Activated CD8-positive, alpha-beta memory T cell treated with anti-CD3 and anti-CD28 coated beads, Interleukin-2, amount 10 ng/mL, durations not matched to agents 7 days and 5 days (primary cell): ENCODE measurements at regions not wholly inside any gene's neighbourhood (a gene's known extent, or its start where the extent isn't known, plus 50 kb on each side); places are given as distances from the start of the nearest gene placed in this dataset.
"Not testable (repeated sequence)": the region's sequence is repeated elsewhere in the genome, so short reads cannot be mapped to it uniquely, and the experiment has no call there.

Source experiments
- ATAC-seq: fragments of 150-1000 bp; cut with Tn5 transposase; one replicate; pipeline ENCODE4 v1.10.0; 2021; ENCODE audit warnings: moderate library complexity
- CTCF ChIA-PET: fragments of 350-600 bp; sonication (Branson Sonifier 250); formaldehyde crosslinking; loops from one replicate; lab custom pipeline; 2021; ENCODE audit warnings: antibody characterized with exemption; lab: Charles Lee
- DNase-seq: peaks from one replicate; pipeline ENCODE4 v3.0.0-alpha.2; 2020
- H3K27ac Mint-ChIP-seq: one replicate; pipeline ENCODE4 v1.8.0; 2021; ENCODE audit warnings: mild to moderate bottlenecking, mixed read lengths
- H3K27me3 Mint-ChIP-seq: one replicate; pipeline ENCODE4 v1.8.0; 2021; ENCODE audit warnings: mixed read lengths
- H3K36me3 Mint-ChIP-seq: one replicate; pipeline ENCODE4 v1.8.0; 2021; ENCODE audit warnings: mild to moderate bottlenecking, mixed read lengths
- H3K4me1 Mint-ChIP-seq: one replicate; pipeline ENCODE4 v1.8.0; 2021; ENCODE audit warnings: mixed read lengths
- H3K4me3 Mint-ChIP-seq: one replicate; pipeline ENCODE4 v1.8.0; 2021; ENCODE audit warnings: mild to moderate bottlenecking, moderate library complexity, mixed read lengths
- H3K9me3 Mint-ChIP-seq: one replicate; pipeline ENCODE4 v1.8.0; 2022; ENCODE audit warnings: low read depth, mixed read lengths

GRCh38 chr10:2501366-2501940, 565.9 kb upstream of the PFKP start:
- H3K36me3 Mint-ChIP-seq, ATAC-seq, DNase-seq, H3K27me3 Mint-ChIP-seq, CTCF ChIA-PET, H3K4me1 Mint-ChIP-seq, H3K4me3 Mint-ChIP-seq: not testable (repeated sequence)
- H3K9me3 Mint-ChIP-seq: peaks cover 15% of the 10 kb centered on the region
- peak overlapping the region; percentile 21 for H3K27ac Mint-ChIP-seq

GRCh38 chr10:2494399-2494798, 572.9 kb upstream of the PFKP start:
- Mint-ChIP-seq H3K4me3 (no peak overlapping the region), H3K4me1 (no peaks in the 10 kb centered on the region), H3K9me3 (peaks cover 7% of the 10 kb centered on the region), H3K36me3 (no peaks in the 10 kb centered on the region), H3K27me3 (no peaks in the 10 kb centered on the region), H3K27ac (no peak overlapping the region)
- CTCF ChIA-PET: no interaction called here
- DNase-seq (no peak), ATAC-seq (no peak)

DNA sequence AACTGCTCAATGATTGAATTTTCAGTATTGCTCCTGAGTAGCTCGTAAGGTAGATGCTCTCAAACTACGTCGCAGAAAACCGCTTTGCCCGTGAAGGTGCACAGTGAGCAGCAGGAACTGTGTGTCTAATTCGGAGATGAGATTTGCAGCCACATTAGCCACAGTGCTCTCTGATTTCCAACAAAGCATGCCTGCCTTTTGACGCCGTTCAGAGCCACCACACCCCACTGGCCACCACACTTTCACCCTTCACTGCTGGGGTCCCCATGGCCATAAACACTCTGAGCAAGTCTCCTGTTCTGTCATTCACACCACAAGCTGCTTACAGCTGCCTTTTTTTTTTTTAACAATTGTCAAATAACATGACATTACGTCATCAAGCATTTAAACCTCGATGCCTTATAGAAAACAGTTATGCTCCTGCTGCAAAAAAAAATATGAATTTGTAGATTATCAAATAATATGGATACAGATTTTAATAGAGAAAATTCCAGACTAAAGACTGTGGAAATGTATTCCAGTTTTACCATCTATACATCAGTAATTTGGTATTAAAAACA, 578.8 kb upstream of the PFKP start:
- no peak overlapping the region for H3K27ac Mint-ChIP-seq
- H3K9me3 Mint-ChIP-seq: no peaks in the 10 kb centered on the region
- DNase-seq: no peak
- no peaks in the 10 kb centered on the region for H3K36me3 Mint-ChIP-seq
- no peaks in the 10 kb centered on the region for H3K4me1 Mint-ChIP-seq
- H3K27me3 Mint-ChIP-seq: no peaks in the 10 kb centered on the region
- no peak for ATAC-seq
- CTCF ChIA-PET: no interaction called here
- H3K4me3 Mint-ChIP-seq: no peak overlapping the region

DNA sequence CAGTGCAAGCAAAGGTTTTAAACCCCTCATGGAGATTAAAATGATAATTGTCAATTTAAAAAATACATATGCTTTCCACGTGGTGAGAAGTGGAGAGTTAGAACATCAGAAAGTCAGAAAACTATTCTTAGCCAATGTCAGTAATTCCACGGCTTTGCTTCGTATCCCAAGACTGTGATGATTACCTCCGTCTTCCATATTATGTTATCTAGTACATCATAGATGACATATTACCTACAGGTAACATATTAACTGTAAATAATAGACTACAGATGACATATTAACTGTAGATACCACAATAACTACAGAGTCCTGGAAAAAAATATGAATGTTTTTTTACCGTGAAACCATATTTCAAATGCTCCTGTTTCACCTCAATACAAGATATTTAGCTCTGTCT, 579.4 kb upstream of the PFKP start:
- H3K27ac Mint-ChIP-seq: no peak overlapping the region
- no peaks in the 10 kb centered on the region for H3K4me1 Mint-ChIP-seq
- no peaks in the 10 kb centered on the region for H3K27me3 Mint-ChIP-seq
- H3K36me3 Mint-ChIP-seq: no peaks in the 10 kb centered on the region
- ATAC-seq: no peak
- no peak overlapping the region for H3K4me3 Mint-ChIP-seq
- DNase-seq: no peak
- CTCF ChIA-PET: no interaction called here
- H3K9me3 Mint-ChIP-seq: no peaks in the 10 kb centered on the region

- Mint-ChIP-seq H3K27me3 (no peaks in the 10 kb centered on the region), H3K27ac (no peak overlapping the region), H3K4me3 (no peak overlapping the region), H3K9me3 (peaks cover 10% of the 10 kb centered on the region), H3K36me3 (no peaks in the 10 kb centered on the region), H3K4me1 (no peaks in the 10 kb centered on the region)
- no peak for ATAC-seq
- no peak for DNase-seq
- CTCF ChIA-PET: no interaction called here
Measured at GRCh38 chr10:2478656-2479055, 588.7 kb upstream of the PFKP start.

- Mint-ChIP-seq H3K36me3 (no peaks in the 10 kb centered on the region), H3K4me1 (no peaks in the 10 kb centered on the region), H3K9me3 (peaks cover 10% of the 10 kb centered on the region), H3K27me3 (no peaks in the 10 kb centered on the region), H3K4me3 (no peak overlapping the region), H3K27ac (no peak overlapping the region)
- ATAC-seq (no peak), DNase-seq (no peak)
- CTCF ChIA-PET: no interaction called here
Measured at GRCh38 chr10:2476812-2477553, 590.4 kb upstream of the PFKP start.

GRCh38 chr10:2476218-2476811, 591.0 kb upstream of the PFKP start:
- Mint-ChIP-seq H3K9me3 (peaks cover 10% of the 10 kb centered on the region), H3K4me1 (no peaks in the 10 kb centered on the region), H3K27ac (no peak overlapping the region), H3K36me3 (no peaks in the 10 kb centered on the region), H3K27me3 (no peaks in the 10 kb centered on the region), H3K4me3 (no peak overlapping the region)
- CTCF ChIA-PET: no interaction called here
- DNase-seq (no peak), ATAC-seq (no peak)

DNA sequence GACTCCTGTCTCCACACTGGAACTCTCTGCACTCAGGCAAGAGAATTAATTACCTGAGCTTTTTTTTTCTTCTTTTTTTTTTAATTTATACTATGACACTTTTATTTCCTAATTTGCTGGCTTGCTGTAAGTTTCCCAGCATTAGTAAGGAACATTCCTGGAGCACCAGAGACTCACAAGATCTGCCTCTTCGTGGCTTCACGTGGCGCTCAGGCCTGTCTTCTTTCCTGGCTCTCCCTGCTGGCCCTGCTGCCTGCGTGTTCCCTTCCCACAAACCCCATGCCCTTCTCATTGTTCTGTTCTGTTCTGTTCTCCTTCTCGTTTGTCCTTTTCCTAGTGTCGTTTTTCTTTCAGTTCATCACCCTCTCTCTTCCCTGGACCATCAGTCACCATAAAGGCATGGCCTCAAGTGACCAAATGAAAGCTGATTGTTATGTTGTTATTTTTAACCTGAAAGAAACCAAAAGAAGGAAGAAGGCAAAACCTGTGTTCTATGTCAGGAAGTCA, 591.6 kb upstream of the PFKP start:
- Mint-ChIP-seq H3K9me3 (peaks cover 10% of the 10 kb centered on the region), H3K4me1 (no peaks in the 10 kb centered on the region), H3K4me3 (no peak overlapping the region), H3K27me3 (no peaks in the 10 kb centered on the region), H3K36me3 (no peaks in the 10 kb centered on the region), H3K27ac (no peak overlapping the region)
- no peak for ATAC-seq
- no peak for DNase-seq
- CTCF ChIA-PET: no interaction called here

DNA sequence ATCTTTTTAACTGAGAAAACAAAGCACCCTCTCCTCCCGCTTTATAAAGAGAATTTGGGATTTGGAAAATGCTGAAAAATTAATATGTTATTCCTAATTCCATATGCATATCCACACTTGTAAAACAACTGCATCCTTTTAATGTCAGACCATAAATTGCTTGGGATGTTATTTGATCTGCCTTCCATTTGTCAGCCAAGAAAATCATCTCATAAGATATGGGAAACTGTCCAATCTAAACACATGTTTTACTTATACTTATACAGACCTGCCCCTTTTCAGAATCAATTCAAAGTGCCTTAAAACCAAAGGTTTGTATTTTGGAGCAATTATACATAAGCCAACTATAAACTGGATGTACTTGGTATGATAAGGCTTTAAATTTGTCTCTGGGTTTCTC, 595.5 kb upstream of the PFKP start:
- CTCF ChIA-PET: no interaction called here
- no peaks in the 10 kb centered on the region for H3K27me3 Mint-ChIP-seq
- H3K4me3 Mint-ChIP-seq: no peak overlapping the region
- ATAC-seq (no peak), DNase-seq (no peak)
- peaks cover 13% of the 10 kb centered on the region for H3K9me3 Mint-ChIP-seq
- no peaks in the 10 kb centered on the region for H3K4me1 Mint-ChIP-seq
- no peaks in the 10 kb centered on the region for H3K36me3 Mint-ChIP-seq
- no peak overlapping the region for H3K27ac Mint-ChIP-seq

DNA sequence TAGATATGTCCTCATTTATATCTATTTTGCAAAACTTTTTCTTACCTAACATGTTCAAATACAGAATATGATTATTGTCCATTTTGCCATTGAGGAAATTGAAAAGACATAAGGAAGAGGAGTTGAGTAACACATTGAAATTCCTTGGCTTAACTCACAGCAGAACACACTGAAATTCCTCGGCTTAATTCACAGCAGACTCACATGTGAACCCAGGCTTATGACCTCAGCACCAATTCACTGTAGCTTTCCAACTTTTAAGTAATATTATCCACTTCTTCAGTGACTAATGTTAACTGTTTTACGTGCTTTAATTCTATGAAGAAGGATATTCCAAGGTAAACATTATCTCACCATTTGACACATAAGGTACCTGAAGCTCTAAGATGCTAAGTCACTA, 597.5 kb upstream of the PFKP start:
- Mint-ChIP-seq H3K27me3 (no peaks in the 10 kb centered on the region), H3K4me1 (no peaks in the 10 kb centered on the region), H3K4me3 (no peak overlapping the region), H3K36me3 (no peaks in the 10 kb centered on the region), H3K27ac (no peak overlapping the region), H3K9me3 (peaks cover 13% of the 10 kb centered on the region)
- DNase-seq: no peak
- CTCF ChIA-PET: no interaction called here
- ATAC-seq: no peak

GRCh38 chr10:2464483-2464882, 602.9 kb upstream of the PFKP start:
- DNase-seq: no peak
- H3K4me1 Mint-ChIP-seq: no peaks in the 10 kb centered on the region
- ATAC-seq: no peak
- no peaks in the 10 kb centered on the region for H3K36me3 Mint-ChIP-seq
- no peak overlapping the region for H3K27ac Mint-ChIP-seq
- no peaks in the 10 kb centered on the region for H3K27me3 Mint-ChIP-seq
- peaks cover 5% of the 10 kb centered on the region for H3K9me3 Mint-ChIP-seq
- H3K4me3 Mint-ChIP-seq: no peak overlapping the region
- CTCF ChIA-PET: no interaction called here

DNA sequence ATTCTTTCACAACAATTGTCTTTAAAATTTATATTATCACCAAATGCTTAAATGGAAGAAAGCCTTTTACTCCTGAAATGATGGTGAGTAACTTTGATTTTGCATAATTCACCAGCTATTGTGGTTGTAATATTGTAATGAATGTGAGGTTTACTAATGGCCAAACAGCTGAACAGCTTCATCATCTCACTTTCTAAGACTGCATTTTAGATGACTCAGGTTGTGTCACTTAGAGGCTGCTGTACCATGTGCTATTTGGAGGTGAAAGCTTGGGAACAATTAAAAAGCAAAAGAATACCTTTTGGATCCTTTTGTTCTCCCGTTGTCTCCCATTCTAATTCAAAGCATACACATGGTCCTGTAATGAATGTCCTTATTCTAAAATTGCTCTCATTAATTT, 604.0 kb upstream of the PFKP start:
- no peaks in the 10 kb centered on the region for H3K27me3 Mint-ChIP-seq
- H3K27ac Mint-ChIP-seq: no peak overlapping the region
- H3K4me1 Mint-ChIP-seq: no peaks in the 10 kb centered on the region
- DNase-seq: no peak
- no peak for ATAC-seq
- CTCF ChIA-PET: no interaction called here
- H3K9me3 Mint-ChIP-seq: peaks cover 5% of the 10 kb centered on the region
- H3K36me3 Mint-ChIP-seq: no peaks in the 10 kb centered on the region
- H3K4me3 Mint-ChIP-seq: no peak overlapping the region

GRCh38 chr10:2462581-2462980, 604.8 kb upstream of the PFKP start:
- Mint-ChIP-seq H3K4me3 (no peak overlapping the region), H3K27ac (no peak overlapping the region), H3K4me1 (no peaks in the 10 kb centered on the region), H3K27me3 (no peaks in the 10 kb centered on the region), H3K36me3 (no peaks in the 10 kb centered on the region), H3K9me3 (peaks cover 3% of the 10 kb centered on the region)
- CTCF ChIA-PET: no interaction called here
- no peak for DNase-seq
- ATAC-seq: no peak

DNA sequence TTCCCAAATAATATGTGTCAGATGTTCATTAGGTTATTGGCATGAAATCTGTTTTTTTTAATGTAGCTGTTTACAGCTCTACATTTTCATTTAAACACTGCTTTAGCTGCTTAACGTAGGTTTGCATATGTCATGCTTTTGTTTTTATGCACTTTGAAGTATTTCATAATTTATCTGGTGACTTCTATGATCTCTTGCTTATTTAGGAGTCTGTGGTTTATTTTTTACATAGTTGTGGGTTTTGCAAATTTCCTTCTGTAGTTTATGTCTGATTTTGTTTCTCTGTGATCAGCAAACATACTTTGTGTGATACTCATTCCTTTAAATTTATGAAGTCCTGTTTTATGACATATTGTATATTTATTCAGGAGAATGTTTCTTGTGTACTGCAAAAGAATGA, 606.5 kb upstream of the PFKP start:
- H3K27ac Mint-ChIP-seq: no peak overlapping the region
- ATAC-seq (no peak), DNase-seq (no peak)
- H3K27me3 Mint-ChIP-seq: no peaks in the 10 kb centered on the region
- H3K4me1 Mint-ChIP-seq: no peaks in the 10 kb centered on the region
- H3K4me3 Mint-ChIP-seq: no peak overlapping the region
- H3K9me3 Mint-ChIP-seq: peaks cover 6% of the 10 kb centered on the region
- CTCF ChIA-PET: no interaction called here
- H3K36me3 Mint-ChIP-seq: no peaks in the 10 kb centered on the region
